Breast epithelium (tissue), 4 donors: ENCODE measurements at regions not wholly inside any gene's neighbourhood (a gene's known extent, or its start where the extent isn't known, plus 50 kb on each side); places are given as distances from the start of the nearest gene placed in this dataset.

Source experiments
- DNase-seq, 2 donors: peaks; one replicate each; pipeline ENCODE4 v3.0.0-alpha.2; 2019; ENCODE audit warnings: low spot score in 2 of 2
- H3K27ac ChIP-seq, 2 donors: fragments of 200-600 bp; sonication (generic) in 1 of 2; one replicate each; pipeline ENCODE4 v1.5.1; 2016 to 2019; ENCODE audit warnings: mild to moderate bottlenecking in 1 of 2
- H3K27me3 ChIP-seq, 2 donors: fragments of 200-600 bp; sonication (generic) in 1 of 2; one replicate each; pipeline versions ENCODE4 v1.5.1 to v1.6.0; 2017 to 2019; ENCODE audit warnings: control low read depth in 1 of 2, mild to moderate bottlenecking in 1 of 2
- H3K36me3 ChIP-seq: fragments of 200-600 bp; one replicate; pipeline ENCODE4 v1.5.1; 2019
- H3K4me1 ChIP-seq, 2 donors: fragments of 200-600 bp; sonication (generic); one replicate each; pipeline ENCODE4 v1.5.1; 2016 to 2019; ENCODE audit warnings: control low read depth in 1 of 2
- H3K4me3 ChIP-seq, 3 donors: fragments of 200-600 bp; sonication (generic); 1 replicate in 2 of 3; 2 replicates in 1 of 3; pipeline ENCODE4 v1.5.1; 2016 to 2019; ENCODE audit warnings: mild to moderate bottlenecking in 3 of 3, moderate library complexity in 2 of 3
- H3K9me3 ChIP-seq, 2 donors: fragments of 200-600 bp; sonication (generic) in 1 of 2; one replicate each; pipeline ENCODE4 v1.5.1; 2016 to 2019; ENCODE audit warnings: control low read depth in 1 of 2
- CTCF ChIP-seq, 3 donors: fragments of 450-650 bp; IDR thresholded peaks; one replicate each; pipeline ENCODE4 v1.5.1; 2016 to 2017; ENCODE audit warnings: antibody characterized with exemption in 3 of 3, mild to moderate bottlenecking in 3 of 3, moderate library complexity in 3 of 3
- POLR2A ChIP-seq: fragments of 450-650 bp; IDR thresholded peaks from one replicate; pipeline ENCODE4 v1.6.1; 2016; ENCODE audit warnings: antibody characterized with exemption, mild to moderate bottlenecking, moderate library complexity
- POLR2AphosphoS5 ChIP-seq, 3 donors: sonication (generic); formaldehyde crosslinking; IDR thresholded peaks; one replicate each; pipeline ENCODE4 v1.6.1; 2017; ENCODE audit warnings: antibody characterized with exemption in 3 of 3
- intact Hi-C: fragments of 100-400 bp; cut with DNase I; formaldehyde crosslinking; loops from one replicate; pipeline ENCODE4 v1.15.1; 2023; ENCODE audit warnings: low total_unique reads

GRCh38 chr5:67303356-67303755 lies 106.8 kb upstream of the CD180 start:
- intact Hi-C loops, result loop anchor here (2.0 kb wide), 1 partner anchor 61 kb away; no protein-coding TSS in a partner anchor
- no peak overlapping the region for H3K4me3 ChIP-seq
- H3K27me3 ChIP-seq, result no peaks in the 10 kb centered on the region
- no peaks in the 10 kb centered on the region for H3K9me3 ChIP-seq
- H3K27ac ChIP-seq, result peak overlapping the region in 1 of 2 donors; percentile 2
- H3K4me1 ChIP-seq, result peaks cover 0 to 7% of the 10 kb centered on the region in 2 donors
- no peaks in the 10 kb centered on the region for H3K36me3 ChIP-seq
- TF ChIP-seq POLR2A (no peak), CTCF (IDR thresholded peaks at IDR 0.05) (no peak), POLR2AphosphoS5 (IDR thresholded peaks at IDR 0.05) (no peak)
- DNase-seq, result no peak

GRCh38 chr5:67301285-67301903 lies 104.8 kb upstream of the CD180 start:
- peak in 1 of 2 donors; percentile 57 for DNase-seq
- TF ChIP-seq POLR2AphosphoS5 (IDR thresholded peaks at IDR 0.05), result peak; percentile 59 to 93 (median 84)
- TF ChIP-seq POLR2A, result no peak
- Histone ChIP-seq H3K36me3 (no peaks in the 10 kb centered on the region), H3K27ac (peak overlapping the region; percentile 64 to 90), H3K4me1 (peaks cover 0 to 7% of the 10 kb centered on the region in 2 donors), H3K4me3 (no peak overlapping the region), H3K9me3 (no peaks in the 10 kb centered on the region), H3K27me3 (no peaks in the 10 kb centered on the region)
- intact Hi-C loops, result no loop called here

DNA sequence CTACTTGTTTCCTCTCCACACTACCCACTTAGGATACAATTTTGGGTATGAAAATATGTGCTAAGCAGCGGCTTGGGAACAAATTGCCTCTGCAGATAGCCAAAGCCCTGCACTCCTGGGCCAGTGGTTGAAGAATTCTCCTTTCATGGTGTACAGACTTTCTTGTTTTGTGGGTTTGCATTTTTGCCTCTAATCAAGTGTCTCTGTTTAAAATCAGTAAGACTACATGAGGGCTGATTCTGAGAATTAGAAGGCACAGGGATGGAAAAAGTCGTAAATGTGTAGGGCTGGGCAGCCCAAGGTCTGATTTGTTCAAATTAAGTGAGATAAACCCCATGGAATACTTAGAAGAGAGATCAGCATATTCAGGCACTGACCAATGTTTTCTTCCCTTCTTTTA lies 103.7 kb upstream of the CD180 start:
- peaks cover 0 to under 1% of the 10 kb centered on the region in 2 donors for H3K4me1 ChIP-seq
- TF ChIP-seq POLR2A (no peak), POLR2AphosphoS5 (IDR thresholded peaks at IDR 0.05) (no peak), CTCF (IDR thresholded peaks at IDR 0.05) (no peak)
- H3K9me3 ChIP-seq, result no peaks in the 10 kb centered on the region
- intact Hi-C loops, result no loop called here
- H3K27ac ChIP-seq, result peak overlapping the region; percentile 64 to 90
- H3K27me3 ChIP-seq, result no peaks in the 10 kb centered on the region
- H3K4me3 ChIP-seq, result no peak overlapping the region
- no peak for DNase-seq
- H3K36me3 ChIP-seq, result no peaks in the 10 kb centered on the region

DNA sequence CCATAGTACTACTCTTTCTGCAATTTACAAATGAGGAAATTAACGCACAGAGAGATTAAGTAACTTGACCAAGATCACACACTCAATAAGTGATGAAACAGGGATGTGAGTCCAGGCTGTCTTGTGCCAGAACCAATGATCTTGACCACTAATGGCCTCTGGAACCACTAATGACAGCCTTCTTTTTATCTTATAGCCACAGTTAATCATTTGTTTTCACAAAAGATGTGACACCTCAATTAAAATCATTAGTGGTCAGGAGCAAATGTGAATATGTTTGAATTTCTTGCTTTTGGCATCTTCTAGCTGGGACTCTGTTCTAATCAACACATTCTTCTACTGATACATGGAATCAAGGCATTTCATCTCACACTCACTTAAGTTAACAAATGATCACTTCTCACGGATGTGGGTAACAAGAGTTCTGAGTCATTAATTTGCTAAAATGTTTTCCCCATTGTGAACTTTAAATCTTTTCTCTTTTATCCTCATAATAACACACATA lies 102.7 kb upstream of the CD180 start:
- H3K27ac ChIP-seq, result no peak overlapping the region
- no peaks in the 10 kb centered on the region for H3K4me1 ChIP-seq

GRCh38 chr5:67297802-67298532 lies 101.4 kb upstream of the CD180 start:
- Histone ChIP-seq H3K9me3 (no peaks in the 10 kb centered on the region), H3K4me1 (no peaks in the 10 kb centered on the region), H3K27me3 (no peaks in the 10 kb centered on the region), H3K36me3 (no peaks in the 10 kb centered on the region), H3K4me3 (no peak overlapping the region), H3K27ac (no peak overlapping the region)
- intact Hi-C loops, result no loop called here
- TF ChIP-seq CTCF (IDR thresholded peaks at IDR 0.05), result no peak
- no peak for TF ChIP-seq POLR2A
- no peak for TF ChIP-seq POLR2AphosphoS5 (IDR thresholded peaks at IDR 0.05)
- no peak for DNase-seq

More for the DNA sequence above, 102.7 kb upstream of the CD180 start:
- H3K36me3 ChIP-seq, result no peaks in the 10 kb centered on the region
- no peaks in the 10 kb centered on the region for H3K9me3 ChIP-seq
- intact Hi-C loops, result no loop called here
- no peak for TF ChIP-seq POLR2A
- no peak for TF ChIP-seq POLR2AphosphoS5 (IDR thresholded peaks at IDR 0.05)
- TF ChIP-seq CTCF (IDR thresholded peaks at IDR 0.05), result no peak
- no peaks in the 10 kb centered on the region for H3K27me3 ChIP-seq
- DNase-seq, result no peak
- H3K4me3 ChIP-seq, result no peak overlapping the region
